ENCODE measurements at regions not wholly inside any gene's neighbourhood (a gene's known extent, or its start where the extent isn't known, plus 50 kb on each side); places are given as distances from the start of the nearest gene placed in this dataset.

DNA sequence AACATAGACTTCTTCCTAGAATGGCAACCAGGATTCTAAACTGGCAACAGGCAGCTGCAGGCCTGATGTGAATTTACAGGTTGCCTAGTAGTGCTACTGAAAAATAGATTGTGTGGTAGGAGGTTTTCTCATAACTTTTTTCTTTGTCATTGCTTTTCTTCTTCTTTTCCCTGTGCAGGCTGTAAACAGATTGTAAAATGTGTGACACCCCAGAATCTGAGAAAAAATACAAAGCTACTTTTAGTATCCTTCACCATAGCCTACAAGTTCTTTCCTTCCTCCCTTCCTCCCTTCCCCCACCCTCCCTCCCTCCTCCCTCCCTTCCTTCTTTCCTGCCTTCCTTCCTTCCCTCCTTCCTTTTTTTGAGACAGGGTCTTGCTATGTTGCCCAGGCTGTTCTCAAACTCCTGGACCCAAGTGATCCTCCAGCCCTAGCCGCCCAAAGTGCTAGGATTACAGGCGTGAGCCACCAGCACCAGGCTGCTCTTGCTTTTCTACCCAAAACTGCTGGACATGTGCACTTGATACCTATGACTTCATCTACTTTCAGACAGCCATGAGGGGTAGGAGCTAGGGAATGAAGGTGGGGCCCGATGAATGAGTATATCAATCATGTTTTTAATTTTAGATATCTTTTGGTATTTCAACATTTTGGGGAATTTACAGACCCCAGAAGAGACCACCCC, 114.2 kb upstream of the EEA1 start:
- no peak for DNase-seq (ENCODE audit: low spot score)

GRCh38 chr12:93043877-93044209, 114.7 kb upstream of the EEA1 start:
- no peak for DNase-seq (ENCODE audit: low spot score)

DNA sequence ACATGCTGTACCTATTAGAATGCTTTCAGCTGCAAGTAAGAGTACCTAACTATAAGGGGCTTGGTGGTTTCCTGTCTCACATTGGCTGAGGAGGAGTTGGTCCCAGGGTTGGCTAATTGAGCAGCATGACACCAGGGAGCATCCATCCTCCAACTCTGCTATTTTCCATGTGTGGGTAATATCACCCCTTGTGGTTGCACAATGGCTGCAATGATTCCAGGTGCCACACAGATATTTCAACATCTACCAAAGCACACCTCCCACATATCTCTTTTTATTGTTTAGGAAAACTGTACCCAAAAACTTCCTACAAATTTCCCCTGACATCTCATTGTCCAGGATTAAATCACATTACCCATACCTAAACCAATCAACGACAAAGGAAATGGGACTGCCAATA, 118.0 kb upstream of the EEA1 start:
- no peak for DNase-seq (ENCODE audit: low spot score)

DNA sequence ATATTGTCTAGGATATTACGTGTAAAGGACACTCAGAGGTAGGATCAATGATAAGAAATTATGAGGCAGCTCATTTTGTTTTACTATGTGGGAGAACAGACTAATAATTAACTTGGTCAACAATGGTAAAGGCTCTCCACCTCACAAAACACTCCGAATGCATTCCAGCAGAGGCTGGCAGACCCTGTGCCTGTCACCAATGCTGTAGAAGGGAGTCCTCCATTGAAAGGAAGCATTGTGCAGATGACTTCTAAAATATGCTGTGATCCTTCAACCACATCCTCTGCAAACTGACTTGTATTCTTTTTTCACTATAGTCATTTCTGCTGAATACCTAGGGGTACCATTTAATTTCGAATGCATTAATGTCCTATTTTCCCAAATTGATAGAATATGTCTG, 119.6 kb upstream of the EEA1 start:
- DNase-seq (ENCODE audit: low spot score), result peak; percentile 55

GRCh38 chr12:93050026-93050747, 121.1 kb upstream of the EEA1 start:
- peak; percentile 50 for DNase-seq (ENCODE audit: low spot score)

- no peak for DNase-seq (ENCODE audit: low spot score)
Observed at GRCh38 chr12:93050748-93051081, 121.6 kb upstream of the EEA1 start.

GRCh38 chr12:93054021-93054420, 124.9 kb upstream of the EEA1 start:
- no peak for DNase-seq (ENCODE audit: low spot score)

DNA sequence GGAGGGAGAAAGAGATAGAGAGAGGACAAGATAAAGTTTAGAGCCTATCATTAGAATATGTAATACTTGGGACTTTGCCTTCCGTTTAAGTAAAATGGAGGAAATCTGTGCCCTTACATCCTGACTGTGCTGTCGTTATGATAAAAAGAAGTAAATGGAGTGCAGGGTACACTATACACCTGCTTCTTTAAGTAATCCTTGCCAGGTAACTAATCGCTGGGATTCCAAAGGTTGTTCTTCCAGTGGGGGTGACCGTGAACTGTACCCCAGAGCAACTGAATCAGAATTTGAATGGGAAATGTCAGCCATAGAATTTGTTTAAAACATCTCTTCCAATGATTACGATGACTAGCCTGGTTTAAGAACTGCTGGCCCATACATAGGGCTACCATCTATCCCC, 126.1 kb upstream of the EEA1 start:
- DNase-seq (ENCODE audit: low spot score), result no peak

GRCh38 chr12:93056971-93057535, 128.0 kb upstream of the EEA1 start:
- DNase-seq (ENCODE audit: low spot score), result no peak

DNA sequence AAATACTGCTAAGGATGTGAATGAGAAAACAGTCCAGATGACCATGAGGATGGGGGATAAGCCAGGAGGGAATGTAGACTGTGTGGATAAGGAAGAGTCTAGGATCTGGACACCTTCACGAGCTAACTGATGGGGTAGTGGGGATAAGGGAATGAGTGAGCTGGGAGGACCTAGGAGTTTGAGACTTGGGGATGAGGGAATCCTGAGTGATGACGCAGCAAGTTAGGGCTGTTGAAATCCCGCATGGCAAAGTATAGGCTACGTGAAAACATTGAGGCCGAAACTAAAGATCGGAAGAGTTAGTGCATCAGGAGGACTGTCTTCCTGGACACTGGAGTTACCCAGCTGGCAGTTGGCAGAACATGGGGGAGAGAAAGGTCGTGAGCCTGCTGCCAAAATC, 129.2 kb upstream of the EEA1 start:
- DNase-seq (ENCODE audit: low spot score), result no peak

DNA sequence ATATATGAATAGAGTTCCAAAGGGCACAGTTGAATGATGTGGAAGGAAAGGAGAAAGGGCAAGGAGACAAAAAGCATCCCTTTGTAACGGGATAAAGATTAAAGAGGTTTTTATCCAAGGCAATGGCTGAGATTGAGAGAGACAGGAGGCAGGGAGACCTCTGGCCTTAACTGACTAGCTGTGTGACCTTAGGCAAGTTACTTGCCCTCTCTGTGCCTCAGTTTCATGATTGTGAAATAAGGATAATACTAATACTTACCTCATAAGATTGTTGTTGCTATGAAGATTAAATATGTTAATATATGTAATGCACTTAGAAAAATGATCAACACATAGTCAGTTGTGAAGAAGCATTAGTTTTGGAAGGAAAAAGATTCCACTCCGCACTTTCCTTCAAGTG, 130.2 kb upstream of the EEA1 start:
- no peak for DNase-seq (ENCODE audit: low spot score)

DNA sequence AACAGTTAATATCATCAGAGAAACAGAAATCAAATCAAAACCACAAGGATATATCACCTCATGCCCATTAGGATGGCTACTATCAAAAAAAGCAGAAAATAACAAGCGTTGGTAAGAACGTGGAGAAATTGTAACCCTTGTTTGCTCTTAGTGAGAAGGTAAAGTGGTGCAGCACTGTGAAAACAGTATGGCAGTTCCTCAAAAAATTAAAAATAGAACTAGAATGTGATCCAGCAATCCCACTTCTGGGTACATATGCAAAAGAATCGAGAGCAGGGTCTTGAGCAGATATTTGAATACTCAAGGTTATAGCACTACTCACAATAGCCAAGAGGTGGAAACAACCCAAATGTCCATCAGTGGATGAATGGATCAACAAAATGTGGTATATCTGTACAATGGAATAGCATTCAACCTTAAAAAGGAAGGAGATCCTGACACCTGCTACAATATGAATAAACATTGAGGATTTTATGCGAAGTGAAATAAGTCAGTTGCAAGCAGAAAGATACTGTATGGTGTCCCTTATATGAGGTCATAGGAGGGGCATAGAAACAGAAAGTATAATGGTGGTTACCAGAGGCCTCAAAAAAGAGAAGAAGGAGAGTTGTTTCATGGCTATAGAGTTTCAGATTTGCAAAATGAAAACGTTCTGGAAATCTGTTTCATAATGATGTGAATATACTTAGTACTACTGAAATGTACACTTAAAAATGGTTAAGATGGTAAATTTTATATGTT, 131.0 kb upstream of the EEA1 start:
- DNase-seq (ENCODE audit: low spot score), result no peak

- DNase-seq (ENCODE audit: low spot score), result no peak
Observed at GRCh38 chr12:93060666-93061472, 131.8 kb upstream of the EEA1 start.

GRCh38 chr12:93061473-93062419, 132.7 kb upstream of the EEA1 start:
- DNase-seq (ENCODE audit: low spot score), result no peak

GRCh38 chr12:93065896-93066295, 136.8 kb upstream of the EEA1 start:
- no peak for DNase-seq (ENCODE audit: low spot score)

- no peak for DNase-seq (ENCODE audit: low spot score)
Observed at GRCh38 chr12:93072340-93072739, 143.2 kb upstream of the EEA1 start.

DNA sequence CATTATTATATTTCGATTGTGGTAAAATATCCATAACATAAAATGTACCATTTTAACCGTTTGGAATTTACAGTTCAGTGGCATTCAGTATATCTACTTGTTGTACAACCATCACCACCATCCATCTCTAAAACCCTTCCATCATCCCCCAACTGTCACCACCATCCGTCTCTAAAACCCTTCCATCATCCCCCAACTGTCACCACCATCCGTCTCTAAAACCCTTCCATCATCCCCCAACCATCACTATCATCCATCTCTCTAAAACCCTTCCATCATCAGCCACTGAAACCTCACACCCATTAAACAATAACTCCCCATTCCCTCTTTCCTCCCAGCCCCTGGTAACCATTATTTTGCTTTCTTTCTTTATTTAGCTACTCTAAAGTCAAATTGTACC, 144.2 kb upstream of the EEA1 start:
- DNase-seq (ENCODE audit: low spot score), result no peak

DNA sequence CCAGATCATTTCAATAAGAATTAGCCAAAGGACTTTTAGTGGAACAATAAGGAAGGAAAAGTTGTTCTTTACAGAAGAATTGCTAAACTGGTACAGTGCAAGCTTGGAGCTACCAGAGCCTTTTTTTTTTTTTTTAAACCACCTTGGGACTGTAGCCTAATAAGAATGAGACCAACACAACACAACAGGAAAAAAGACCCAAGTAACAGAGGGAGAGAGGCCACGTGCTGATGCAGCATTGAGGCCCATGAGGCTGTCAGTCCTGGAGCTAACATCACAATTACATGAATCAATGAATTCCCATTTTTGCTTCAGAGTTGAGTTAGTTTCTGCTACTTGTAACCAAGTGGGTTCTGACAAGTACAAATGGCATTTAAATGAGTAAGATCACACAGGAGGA, 149.0 kb upstream of the EEA1 start:
- no peak for DNase-seq (ENCODE audit: low spot score)

DNA sequence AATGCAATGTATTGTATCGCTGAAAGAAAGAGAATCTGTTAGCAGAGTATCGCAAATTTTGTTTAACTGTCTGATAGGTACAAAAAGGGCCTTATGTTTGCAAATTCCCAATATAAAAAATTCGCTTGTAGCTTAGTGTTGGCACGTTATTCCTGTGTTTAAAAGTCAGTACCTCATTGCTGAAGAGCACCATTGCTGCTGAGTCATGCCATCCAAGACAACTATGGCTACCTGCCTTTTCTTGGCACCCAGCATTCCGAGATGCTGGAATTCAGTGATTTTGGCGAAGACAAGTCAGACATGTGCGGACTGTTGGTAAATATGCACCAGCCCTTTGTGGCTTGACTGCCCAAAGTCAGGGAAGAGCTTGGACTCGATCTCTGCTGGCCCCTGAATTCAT, 149.5 kb upstream of the EEA1 start:
- no peak for DNase-seq (ENCODE audit: low spot score)

- peak; percentile 85 for DNase-seq (ENCODE audit: low spot score)
Observed at GRCh38 chr12:93079271-93079670, 150.2 kb upstream of the EEA1 start.

- DNase-seq (ENCODE audit: low spot score), result no peak
Observed at GRCh38 chr12:93079976-93080375, 150.9 kb upstream of the EEA1 start.
